ENCODE measurements at regions not wholly inside any gene's neighbourhood (a gene's known extent, or its start where the extent isn't known, plus 50 kb on each side); places are given as distances from the start of the nearest gene placed in this dataset.
"Not testable (repeated sequence)": the region's sequence is repeated elsewhere in the genome, so short reads cannot be mapped to it uniquely, and the experiment has no call there.

- DNase-seq (ENCODE audit: low read depth), result no peak
- no peak overlapping the region for H3K4me3 ChIP-seq (ENCODE audit: low read depth, low read length)
- TF ChIP-seq, protein P1, sequence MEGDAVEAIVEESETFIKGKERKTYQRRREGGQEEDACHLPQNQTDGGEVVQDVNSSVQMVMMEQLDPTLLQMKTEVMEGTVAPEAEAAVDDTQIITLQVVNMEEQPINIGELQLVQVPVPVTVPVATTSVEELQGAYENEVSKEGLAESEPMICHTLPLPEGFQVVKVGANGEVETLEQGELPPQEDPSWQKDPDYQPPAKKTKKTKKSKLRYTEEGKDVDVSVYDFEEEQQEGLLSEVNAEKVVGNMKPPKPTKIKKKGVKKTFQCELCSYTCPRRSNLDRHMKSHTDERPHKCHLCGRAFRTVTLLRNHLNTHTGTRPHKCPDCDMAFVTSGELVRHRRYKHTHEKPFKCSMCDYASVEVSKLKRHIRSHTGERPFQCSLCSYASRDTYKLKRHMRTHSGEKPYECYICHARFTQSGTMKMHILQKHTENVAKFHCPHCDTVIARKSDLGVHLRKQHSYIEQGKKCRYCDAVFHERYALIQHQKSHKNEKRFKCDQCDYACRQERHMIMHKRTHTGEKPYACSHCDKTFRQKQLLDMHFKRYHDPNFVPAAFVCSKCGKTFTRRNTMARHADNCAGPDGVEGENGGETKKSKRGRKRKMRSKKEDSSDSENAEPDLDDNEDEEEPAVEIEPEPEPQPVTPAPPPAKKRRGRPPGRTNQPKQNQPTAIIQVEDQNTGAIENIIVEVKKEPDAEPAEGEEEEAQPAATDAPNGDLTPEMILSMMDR (conservative IDR thresholded peaks at IDR 0.05; ENCODE audit: low read depth, low read length), result no peak
Measured at GRCh38 chr13:65300220-65300619, 1929.9 kb downstream of the PCDH9 start.

GRCh38 chr13:65293530-65294198 is 1936.5 kb downstream of the PCDH9 start:
- TF ChIP-seq, protein P1 (conservative IDR thresholded peaks at IDR 0.05; ENCODE audit: low read depth, low read length), result no peak
- no peak for DNase-seq (ENCODE audit: low read depth)
- H3K4me3 ChIP-seq (ENCODE audit: low read depth, low read length), result no peak overlapping the region

GRCh38 chr13:65292488-65292901 is 1937.6 kb downstream of the PCDH9 start:
- no peak overlapping the region for H3K4me3 ChIP-seq (ENCODE audit: low read depth, low read length)
- TF ChIP-seq, protein P1 (conservative IDR thresholded peaks at IDR 0.05; ENCODE audit: low read depth, low read length), result no peak
- DNase-seq (ENCODE audit: low read depth), result no peak

GRCh38 chr13:65287405-65287804 is 1942.7 kb downstream of the PCDH9 start:
- TF ChIP-seq, protein P1 (conservative IDR thresholded peaks at IDR 0.05; ENCODE audit: low read depth, low read length), result no peak
- H3K4me3 ChIP-seq (ENCODE audit: low read depth, low read length), result no peak overlapping the region
- no peak for DNase-seq (ENCODE audit: low read depth)

- no peak overlapping the region for H3K4me3 ChIP-seq (ENCODE audit: low read depth, low read length)
- TF ChIP-seq, protein P1 (conservative IDR thresholded peaks at IDR 0.05; ENCODE audit: low read depth, low read length), result no peak
- no peak for DNase-seq (ENCODE audit: low read depth)
Measured at GRCh38 chr13:65275838-65276630, 1954.1 kb downstream of the PCDH9 start.

- H3K4me3 ChIP-seq (ENCODE audit: low read depth, low read length), result no peak overlapping the region
- DNase-seq (ENCODE audit: low read depth), result no peak
- TF ChIP-seq, protein P1 (conservative IDR thresholded peaks at IDR 0.05; ENCODE audit: low read depth, low read length), result no peak
Measured at GRCh38 chr13:65275108-65275507, 1955.0 kb downstream of the PCDH9 start.

- not testable (repeated sequence) for H3K4me3 ChIP-seq (ENCODE audit: low read depth, low read length); DNase-seq (ENCODE audit: low read depth)
Measured at GRCh38 chr13:65273811-65274420, 1956.2 kb downstream of the PCDH9 start.
